ENCODE measurements at regions not wholly inside any gene's neighbourhood (a gene's known extent, or its start where the extent isn't known, plus 50 kb on each side); places are given as distances from the start of the nearest gene placed in this dataset.
"Not testable (repeated sequence)": the region's sequence is repeated elsewhere in the genome, so short reads cannot be mapped to it uniquely, and the experiment has no call there.

- RAD21 ChIA-PET (ENCODE audit: low non-redundant PET in 1 of 2, low total read pairs in 2 of 2, uncharacterized antibody in 2 of 2, unreplicated experiment in 2 of 2), result no interaction called here
- DNase-seq (ENCODE audit: low read depth, low spot score), result no peak
- intact Hi-C loops (cut with micrococcal nuclease), result no loop called here
Measured at GRCh38 chr1:178039891-178040290, 54.0 kb upstream of the RASAL2 start.

GRCh38 chr1:178043940-178044339 is 50.0 kb upstream of the RASAL2 start:
- H3K4me3 ChIP-seq (replicated peaks in 1 of 2; ENCODE audit: low read depth in 1 of 2, low read length in 2 of 2); H3K27ac ChIP-seq (ENCODE audit: low read depth, low read length); CTCF ChIA-PET; RAD21 ChIA-PET (ENCODE audit: low non-redundant PET in 1 of 2, low total read pairs in 2 of 2, uncharacterized antibody in 2 of 2, unreplicated experiment in 2 of 2); H3K9ac ChIP-seq (ENCODE audit: low read length); ATAC-seq; H3K9me2 ChIP-seq (ENCODE audit: insufficient read depth); H3K4me2 ChIP-seq (ENCODE audit: low read length); H3K9me3 ChIP-seq (ENCODE audit: control insufficient read depth in 1 of 2, insufficient read depth in 1 of 2, low read depth in 1 of 2, low read length in 2 of 2); H4K20me1 ChIP-seq (ENCODE audit: insufficient read depth); BruUV-seq (replicated peaks); H3K4me1 ChIP-seq (ENCODE audit: control insufficient read depth in 1 of 2, insufficient read depth in 2 of 2, low read length in 2 of 2); H2AFZ ChIP-seq (ENCODE audit: low read depth, low read length, poor library complexity, severe bottlenecking); H3K27me3 ChIP-seq (ENCODE audit: insufficient read depth, low read length); DNase-seq (ENCODE audit: low read depth, low spot score); H3K79me2 ChIP-seq (ENCODE audit: insufficient read depth, low read length); intact Hi-C loops (cut with micrococcal nuclease); POLR2A ChIA-PET; H3K36me3 ChIP-seq (ENCODE audit: control insufficient read depth in 1 of 2, insufficient read depth in 2 of 2, low read length in 2 of 2): not testable (repeated sequence)

More at GRCh38 chr1:178039891-178040290, 54.0 kb upstream of the RASAL2 start:
- no peak overlapping the region for H2AFZ ChIP-seq (ENCODE audit: low read depth, low read length, poor library complexity, severe bottlenecking)
- H3K27ac ChIP-seq (ENCODE audit: low read depth, low read length), result no peak overlapping the region
- H3K36me3 ChIP-seq (ENCODE audit: control insufficient read depth in 1 of 2, insufficient read depth in 2 of 2, low read length in 2 of 2), result no peaks in the 10 kb centered on the region
- no peaks in the 10 kb centered on the region for H3K27me3 ChIP-seq (ENCODE audit: insufficient read depth, low read length)
- no peak for ATAC-seq
- BruUV-seq (replicated peaks), result no TSS peak
- no peaks in the 10 kb centered on the region for H3K79me2 ChIP-seq (ENCODE audit: insufficient read depth, low read length)
- peaks cover 8 to 14% of the 10 kb centered on the region in 2 experiments; a peak in 3 of 4 replicates for H3K4me1 ChIP-seq (ENCODE audit: control insufficient read depth in 1 of 2, insufficient read depth in 2 of 2, low read length in 2 of 2)
- TF ChIP-seq SP1 (IDR thresholded peaks at IDR 0.05; ENCODE audit: low read depth) (no peak), SIN3A (IDR thresholded peaks at IDR 0.05; ENCODE audit: low read depth) (no peak), RAD21 (IDR thresholded peaks at IDR 0.05; ENCODE audit: low read depth) (no peak), TCF7L2 (IDR thresholded peaks at IDR 0.05; ENCODE audit: borderline replicate concordance, extremely low read depth, insufficient read depth, insufficient read length) (no peak), ZFX (IDR thresholded peaks at IDR 0.05) (no peak), JUND (IDR thresholded peaks at IDR 0.05) (no peak), FOSL1 (IDR thresholded peaks at IDR 0.05; ENCODE audit: low read depth) (no peak), SRF (IDR thresholded peaks at IDR 0.05; ENCODE audit: low read depth) (no peak)
- no peaks in the 10 kb centered on the region for H3K9me2 ChIP-seq (ENCODE audit: insufficient read depth)
- no peaks in the 10 kb centered on the region for H3K9me3 ChIP-seq (ENCODE audit: control insufficient read depth in 1 of 2, insufficient read depth in 1 of 2, low read depth in 1 of 2, low read length in 2 of 2)
- H3K4me2 ChIP-seq (ENCODE audit: low read length), result no peak overlapping the region
- H3K9ac ChIP-seq (ENCODE audit: low read length), result no peak overlapping the region
- H3K4me3 ChIP-seq (replicated peaks in 1 of 2; ENCODE audit: low read depth in 1 of 2, low read length in 2 of 2), result no peak overlapping the region
- ChIA-PET CTCF (interaction anchor here (0.7 kb wide), 1 partner anchor 8 kb away, joined by 3 read pairs; no protein-coding TSS in a partner anchor), POLR2A (no interaction called here)
- H4K20me1 ChIP-seq (ENCODE audit: insufficient read depth), result no peaks in the 10 kb centered on the region
